ENCODE measurements at regions not wholly inside any gene's neighbourhood (a gene's known extent, or its start where the extent isn't known, plus 50 kb on each side); places are given as distances from the start of the nearest gene placed in this dataset.

GRCh38 chr14:47863441-47863840 lies 188.0 kb upstream of the MDGA2 start:
- FAIRE-seq: no peak

GRCh38 chr14:47857646-47858045 lies 182.2 kb upstream of the MDGA2 start:
- H3K4me2 ChIP-seq (ENCODE audit: control insufficient read depth, extremely low read depth, insufficient read depth, low read depth, low read length): no peak overlapping the region
- no peaks in the 10 kb centered on the region for H3K4me1 ChIP-seq (ENCODE audit: control insufficient read depth, extremely low read depth, insufficient read depth, low read length)
- no peaks in the 10 kb centered on the region for H3K9me1 ChIP-seq (ENCODE audit: control insufficient read depth, extremely low read depth, insufficient read depth, low read length)
- H3K9ac ChIP-seq (ENCODE audit: control insufficient read depth, extremely low read depth, insufficient read depth, low read length): no peak overlapping the region
- FAIRE-seq (no peak), DNase-seq (ENCODE audit: low read depth, low spot score) (no peak)
- no peaks in the 10 kb centered on the region for H3K36me3 ChIP-seq (ENCODE audit: control insufficient read depth in 2 of 2, extremely low read depth in 1 of 2, insufficient read depth in 2 of 2, low read length in 2 of 2)
- H2AFZ ChIP-seq (ENCODE audit: control insufficient read depth, low read length): no peak overlapping the region
- TF ChIP-seq EZH2 (IDR thresholded peaks at IDR 0.05; ENCODE audit: low read length): no peak
- TF ChIP-seq CTCF (optimal IDR thresholded peaks at IDR 0.05 in 1 of 3, IDR thresholded peaks at IDR 0.05 in 1 of 3, conservative IDR thresholded peaks at IDR 0.05 in 1 of 3; ENCODE audit: extremely low read depth in 1 of 3, insufficient read depth in 2 of 3, low read length in 3 of 3): no peak
- no peaks in the 10 kb centered on the region for H4K20me1 ChIP-seq (ENCODE audit: control insufficient read depth, extremely low read depth, insufficient read depth, low read length)
- H3K9me3 ChIP-seq (ENCODE audit: control insufficient read depth, low read depth, low read length): no peaks in the 10 kb centered on the region
- H3K27me3 ChIP-seq (ENCODE audit: control insufficient read depth, extremely low read depth, insufficient read depth, low read length): no peaks in the 10 kb centered on the region
- H3K79me2 ChIP-seq (ENCODE audit: control insufficient read depth, insufficient read depth, low read length): no peaks in the 10 kb centered on the region
- H3K4me3 ChIP-seq (ENCODE audit: control insufficient read depth in 2 of 3, extremely low read depth in 1 of 3, insufficient read depth in 2 of 3, low read depth in 1 of 3, low read length in 3 of 3): no peak overlapping the region
- H3K27ac ChIP-seq (ENCODE audit: control insufficient read depth, insufficient read depth, low read length): no peak overlapping the region
- dilution Hi-C loops (cut with MboI; ENCODE audit: extremely low pct_ligation_motif_present, low sequenced_read_pairs): no loop called here

More at GRCh38 chr14:47863441-47863840, 188.0 kb upstream of the MDGA2 start:
- Histone ChIP-seq H3K27ac (ENCODE audit: control insufficient read depth, insufficient read depth, low read length) (no peak overlapping the region), H3K9ac (ENCODE audit: control insufficient read depth, extremely low read depth, insufficient read depth, low read length) (no peak overlapping the region), H4K20me1 (ENCODE audit: control insufficient read depth, extremely low read depth, insufficient read depth, low read length) (no peaks in the 10 kb centered on the region), H3K4me2 (ENCODE audit: control insufficient read depth, extremely low read depth, insufficient read depth, low read depth, low read length) (no peak overlapping the region), H3K36me3 (ENCODE audit: control insufficient read depth in 2 of 2, extremely low read depth in 1 of 2, insufficient read depth in 2 of 2, low read length in 2 of 2) (no peaks in the 10 kb centered on the region), H3K9me3 (ENCODE audit: control insufficient read depth, low read depth, low read length) (peaks cover 1% of the 10 kb centered on the region), H3K4me3 (ENCODE audit: control insufficient read depth in 2 of 3, extremely low read depth in 1 of 3, insufficient read depth in 2 of 3, low read depth in 1 of 3, low read length in 3 of 3) (no peak overlapping the region), H3K9me1 (ENCODE audit: control insufficient read depth, extremely low read depth, insufficient read depth, low read length) (no peaks in the 10 kb centered on the region), H3K27me3 (ENCODE audit: control insufficient read depth, extremely low read depth, insufficient read depth, low read length) (no peaks in the 10 kb centered on the region), H3K79me2 (ENCODE audit: control insufficient read depth, insufficient read depth, low read length) (no peaks in the 10 kb centered on the region), H3K4me1 (ENCODE audit: control insufficient read depth, extremely low read depth, insufficient read depth, low read length) (no peaks in the 10 kb centered on the region), H2AFZ (ENCODE audit: control insufficient read depth, low read length) (no peak overlapping the region)
- no peak for TF ChIP-seq EZH2 (IDR thresholded peaks at IDR 0.05; ENCODE audit: low read length)
- no peak for TF ChIP-seq CTCF (optimal IDR thresholded peaks at IDR 0.05 in 1 of 3, IDR thresholded peaks at IDR 0.05 in 1 of 3, conservative IDR thresholded peaks at IDR 0.05 in 1 of 3; ENCODE audit: extremely low read depth in 1 of 3, insufficient read depth in 2 of 3, low read length in 3 of 3)
- no peak for DNase-seq (ENCODE audit: low read depth, low spot score)
- dilution Hi-C loops (cut with MboI; ENCODE audit: extremely low pct_ligation_motif_present, low sequenced_read_pairs): no loop called here
